ENCODE measurements at regions not wholly inside any gene's neighbourhood (a gene's known extent, or its start where the extent isn't known, plus 50 kb on each side); places are given as distances from the start of the nearest gene placed in this dataset.

GRCh38 chr17:5861246-5861645 is 208.9 kb upstream of the WSCD1 start:
- Histone ChIP-seq H3K9ac (ENCODE audit: control insufficient read depth, extremely low read depth, insufficient read depth, low read length) (no peak overlapping the region), H3K79me2 (ENCODE audit: control insufficient read depth, insufficient read depth, low read length) (no peaks in the 10 kb centered on the region), H2AFZ (ENCODE audit: control insufficient read depth, low read length) (no peak overlapping the region), H3K27me3 (ENCODE audit: control insufficient read depth, extremely low read depth, insufficient read depth, low read length) (no peaks in the 10 kb centered on the region), H3K36me3 (ENCODE audit: control insufficient read depth in 2 of 2, extremely low read depth in 1 of 2, insufficient read depth in 2 of 2, low read length in 2 of 2) (no peaks in the 10 kb centered on the region), H3K27ac (ENCODE audit: control insufficient read depth, insufficient read depth, low read length) (no peak overlapping the region), H3K9me3 (ENCODE audit: control insufficient read depth, low read depth, low read length) (no peaks in the 10 kb centered on the region), H4K20me1 (ENCODE audit: control insufficient read depth, extremely low read depth, insufficient read depth, low read length) (no peaks in the 10 kb centered on the region), H3K9me1 (ENCODE audit: control insufficient read depth, extremely low read depth, insufficient read depth, low read length) (no peaks in the 10 kb centered on the region), H3K4me2 (ENCODE audit: control insufficient read depth, extremely low read depth, insufficient read depth, low read depth, low read length) (no peak overlapping the region), H3K4me1 (ENCODE audit: control insufficient read depth, extremely low read depth, insufficient read depth, low read length) (no peaks in the 10 kb centered on the region), H3K4me3 (ENCODE audit: control insufficient read depth in 2 of 3, extremely low read depth in 1 of 3, insufficient read depth in 2 of 3, low read depth in 1 of 3, low read length in 3 of 3) (no peak overlapping the region)
- no peak for TF ChIP-seq CTCF (optimal IDR thresholded peaks at IDR 0.05 in 1 of 3, IDR thresholded peaks at IDR 0.05 in 1 of 3, conservative IDR thresholded peaks at IDR 0.05 in 1 of 3; ENCODE audit: extremely low read depth in 1 of 3, insufficient read depth in 2 of 3, low read length in 3 of 3)
- no peak for TF ChIP-seq EZH2 (IDR thresholded peaks at IDR 0.05; ENCODE audit: low read length)
- dilution Hi-C loops (cut with MboI; ENCODE audit: extremely low pct_ligation_motif_present, low sequenced_read_pairs), result no loop called here
- DNase-seq (ENCODE audit: low read depth, low spot score), result no peak
- FAIRE-seq, result no peak

- H3K9ac ChIP-seq (ENCODE audit: control insufficient read depth, extremely low read depth, insufficient read depth, low read length), result no peak overlapping the region
- no peaks in the 10 kb centered on the region for H3K9me3 ChIP-seq (ENCODE audit: control insufficient read depth, low read depth, low read length)
- H3K4me1 ChIP-seq (ENCODE audit: control insufficient read depth, extremely low read depth, insufficient read depth, low read length), result no peaks in the 10 kb centered on the region
- H3K27me3 ChIP-seq (ENCODE audit: control insufficient read depth, extremely low read depth, insufficient read depth, low read length), result no peaks in the 10 kb centered on the region
- no peak overlapping the region for H2AFZ ChIP-seq (ENCODE audit: control insufficient read depth, low read length)
- no peak overlapping the region for H3K27ac ChIP-seq (ENCODE audit: control insufficient read depth, insufficient read depth, low read length)
- FAIRE-seq, result no peak
- no peak for TF ChIP-seq CTCF (optimal IDR thresholded peaks at IDR 0.05 in 1 of 3, IDR thresholded peaks at IDR 0.05 in 1 of 3, conservative IDR thresholded peaks at IDR 0.05 in 1 of 3; ENCODE audit: extremely low read depth in 1 of 3, insufficient read depth in 2 of 3, low read length in 3 of 3)
- no peak for TF ChIP-seq EZH2 (IDR thresholded peaks at IDR 0.05; ENCODE audit: low read length)
- H3K36me3 ChIP-seq (ENCODE audit: control insufficient read depth in 2 of 2, extremely low read depth in 1 of 2, insufficient read depth in 2 of 2, low read length in 2 of 2), result no peaks in the 10 kb centered on the region
- H3K4me3 ChIP-seq (ENCODE audit: control insufficient read depth in 2 of 3, extremely low read depth in 1 of 3, insufficient read depth in 2 of 3, low read depth in 1 of 3, low read length in 3 of 3), result no peak overlapping the region
- DNase-seq (ENCODE audit: low read depth, low spot score), result no peak
- no peak overlapping the region for H3K4me2 ChIP-seq (ENCODE audit: control insufficient read depth, extremely low read depth, insufficient read depth, low read depth, low read length)
- dilution Hi-C loops (cut with MboI; ENCODE audit: extremely low pct_ligation_motif_present, low sequenced_read_pairs), result no loop called here
- H3K79me2 ChIP-seq (ENCODE audit: control insufficient read depth, insufficient read depth, low read length), result no peaks in the 10 kb centered on the region
- no peaks in the 10 kb centered on the region for H4K20me1 ChIP-seq (ENCODE audit: control insufficient read depth, extremely low read depth, insufficient read depth, low read length)
- H3K9me1 ChIP-seq (ENCODE audit: control insufficient read depth, extremely low read depth, insufficient read depth, low read length), result no peaks in the 10 kb centered on the region
These were observed 208.3 kb upstream of the WSCD1 start for GRCh38 chr17:5861854-5862253.

All from keratinocyte (primary cell).